ENCODE measurements at regions not wholly inside any gene's neighbourhood (a gene's known extent, or its start where the extent isn't known, plus 50 kb on each side); places are given as distances from the start of the nearest gene placed in this dataset.

DNA sequence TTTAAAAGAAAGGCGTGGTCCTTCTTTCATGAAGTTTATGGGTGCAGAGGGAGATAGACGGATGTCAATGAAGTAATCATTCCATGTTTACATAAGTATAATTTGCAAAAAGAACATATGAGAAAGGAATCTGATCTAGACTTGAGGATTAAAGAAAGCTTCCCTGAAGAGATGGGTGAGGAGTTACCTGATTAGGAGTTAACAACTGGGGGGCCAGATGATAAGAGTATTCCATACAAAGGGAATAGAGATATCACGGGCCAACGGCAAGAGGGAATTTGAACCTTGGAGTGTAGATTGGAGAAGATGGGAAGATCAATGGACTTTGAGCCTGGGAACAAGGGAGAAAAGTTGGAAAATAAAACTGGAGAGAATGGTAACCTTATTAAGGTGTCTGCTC is 1959.9 kb upstream of the WWC1 start:
- TF ChIP-seq POLR2A (IDR thresholded peaks at IDR 0.05; ENCODE audit: low read length) (no peak), GATA1 (IDR thresholded peaks at IDR 0.05; ENCODE audit: low read depth, low read length) (no peak)
